ENCODE measurements at regions not wholly inside any gene's neighbourhood (a gene's known extent, or its start where the extent isn't known, plus 50 kb on each side); places are given as distances from the start of the nearest gene placed in this dataset.
"Not testable (repeated sequence)": the region's sequence is repeated elsewhere in the genome, so short reads cannot be mapped to it uniquely, and the experiment has no call there.

DNA sequence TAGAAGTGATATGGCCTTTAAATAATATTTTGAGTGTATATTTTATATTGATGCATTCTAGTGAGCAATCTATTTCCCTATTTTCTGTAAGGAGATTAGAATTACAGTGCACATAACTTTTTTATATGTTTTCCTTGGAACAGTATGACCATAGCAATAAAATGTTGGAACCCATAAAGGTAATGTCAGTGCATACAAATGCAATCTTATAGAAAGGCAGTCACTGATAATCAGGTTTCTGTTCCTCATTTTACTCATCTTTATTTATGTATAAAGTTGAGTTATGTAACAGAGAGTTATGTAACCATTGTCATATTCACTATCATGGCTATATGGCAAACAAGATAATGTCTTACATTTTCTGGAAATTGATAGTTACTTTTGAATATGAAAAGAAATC lies 179.9 kb upstream of the NETO1 start:
- no peak for DNase-seq

DNA sequence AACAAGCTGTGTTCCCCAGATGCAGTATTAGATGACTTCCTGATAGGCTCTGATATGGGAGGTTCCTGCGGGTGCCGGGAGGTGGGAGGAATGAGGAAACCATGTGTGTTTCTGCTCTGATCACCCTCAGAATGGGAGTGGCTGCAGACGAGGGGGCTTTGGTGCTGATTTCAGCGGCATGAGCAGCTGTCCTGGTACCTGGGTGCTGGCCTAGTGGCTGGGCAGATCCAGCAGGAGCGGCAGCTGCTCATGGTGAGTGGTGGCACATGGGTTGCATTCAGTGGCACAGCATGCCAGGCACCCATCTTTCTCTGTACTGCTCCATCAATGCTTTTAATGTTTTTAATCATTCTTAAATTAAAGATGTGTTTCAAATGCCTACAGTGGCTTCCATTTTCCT lies 177.2 kb upstream of the NETO1 start:
- no peak for DNase-seq

DNA sequence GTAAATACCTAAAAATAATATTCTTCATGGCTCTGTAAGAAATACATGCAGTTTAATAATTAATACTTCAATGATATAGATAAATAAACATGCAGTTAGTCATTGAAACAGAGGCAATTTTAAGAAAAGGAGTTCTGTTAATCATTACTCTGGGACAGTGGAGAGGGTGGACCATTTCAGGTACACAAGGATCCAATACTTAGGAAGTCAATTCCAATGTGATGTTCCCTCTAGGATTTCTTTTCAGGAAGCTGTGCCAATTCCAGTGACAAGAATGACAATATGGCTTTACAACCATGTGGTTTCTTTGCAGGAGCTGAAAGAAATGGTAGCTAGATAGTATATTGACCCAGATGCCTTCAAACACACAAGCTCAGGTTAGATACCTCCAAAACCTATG lies 175.8 kb upstream of the NETO1 start:
- peak in 1 of 3 experiments; percentile 79 for DNase-seq

DNA sequence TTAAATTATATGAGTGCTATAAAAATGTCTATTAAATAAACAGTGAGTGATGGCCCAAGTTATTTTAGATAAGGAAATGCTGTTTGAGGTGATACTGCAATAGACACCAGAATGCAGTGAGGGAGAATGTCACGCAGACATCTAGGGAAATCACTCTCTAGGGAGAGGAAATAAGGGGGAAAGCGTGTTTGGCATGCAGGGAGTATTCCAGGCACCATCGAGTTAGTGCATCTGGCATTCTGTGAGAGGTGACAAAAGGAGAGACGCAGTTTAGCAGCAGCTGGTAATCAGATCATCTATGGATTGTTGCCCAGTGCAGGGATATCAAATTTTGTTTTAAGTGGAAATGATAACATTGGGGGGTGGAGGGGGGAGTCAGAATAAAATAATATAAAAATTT lies 175.4 kb upstream of the NETO1 start:
- peak in 2 of 3 experiments; percentile 65 to 94 for DNase-seq

DNA sequence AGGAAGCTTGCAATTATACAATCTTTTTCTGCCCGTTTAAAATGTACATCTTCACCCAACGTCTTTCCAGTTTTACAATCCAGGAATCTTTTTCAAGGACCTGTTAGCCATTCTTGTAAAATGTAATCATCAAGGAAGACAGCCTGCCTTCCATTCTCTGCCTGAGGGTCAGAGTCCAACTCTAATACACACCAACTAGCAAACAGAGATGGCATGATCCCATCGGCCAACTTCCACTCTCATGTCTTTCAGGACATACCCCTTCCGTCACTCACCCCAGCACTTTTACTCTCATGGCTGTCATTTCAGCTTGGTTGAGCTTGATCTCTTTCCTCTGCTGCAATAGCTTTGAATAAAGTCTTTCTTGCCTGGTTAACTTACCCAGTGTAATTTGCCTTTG lies 172.5 kb upstream of the NETO1 start:
- no peak for DNase-seq

DNA sequence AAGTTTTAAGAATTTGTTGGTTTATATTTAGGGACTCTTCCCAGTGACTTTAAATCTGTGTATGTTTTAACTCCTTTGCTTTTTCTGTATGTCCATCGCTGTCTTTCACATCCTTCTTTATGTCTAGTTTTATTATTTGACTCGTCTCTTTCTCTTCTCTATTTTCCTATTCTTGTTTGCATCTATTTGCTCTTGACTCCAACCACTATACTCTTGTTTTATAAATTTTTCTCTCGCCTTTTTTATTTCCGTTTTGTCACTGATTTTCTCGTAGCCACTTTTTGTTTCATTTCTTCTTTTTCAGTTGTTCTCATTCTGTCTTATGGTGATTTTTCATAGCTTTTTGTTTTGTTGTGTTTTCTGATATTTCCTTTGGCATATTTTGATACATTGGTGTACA lies 170.5 kb upstream of the NETO1 start:
- DNase-seq = no peak

DNA sequence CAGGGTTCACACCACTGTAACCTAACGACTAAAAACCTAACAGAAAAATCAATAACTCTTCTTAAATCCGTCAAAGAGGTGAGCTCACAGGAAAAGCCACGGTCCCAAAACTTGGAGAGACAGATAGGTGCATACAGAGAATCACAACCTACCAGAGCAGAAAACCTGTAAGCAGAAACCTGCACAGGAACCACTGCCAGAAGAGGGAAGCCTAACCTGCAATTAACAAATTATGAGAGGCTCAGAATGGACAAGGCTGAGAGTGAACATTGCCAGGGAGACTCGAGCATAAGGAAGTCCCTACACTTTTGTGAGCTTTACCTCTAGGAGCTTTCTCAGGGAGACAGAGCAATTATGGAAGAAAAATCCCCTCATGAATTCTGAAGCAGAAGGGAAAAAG lies 156.2 kb upstream of the NETO1 start:
- peak in 2 of 3 experiments; percentile 64 to 91 for DNase-seq

DNA sequence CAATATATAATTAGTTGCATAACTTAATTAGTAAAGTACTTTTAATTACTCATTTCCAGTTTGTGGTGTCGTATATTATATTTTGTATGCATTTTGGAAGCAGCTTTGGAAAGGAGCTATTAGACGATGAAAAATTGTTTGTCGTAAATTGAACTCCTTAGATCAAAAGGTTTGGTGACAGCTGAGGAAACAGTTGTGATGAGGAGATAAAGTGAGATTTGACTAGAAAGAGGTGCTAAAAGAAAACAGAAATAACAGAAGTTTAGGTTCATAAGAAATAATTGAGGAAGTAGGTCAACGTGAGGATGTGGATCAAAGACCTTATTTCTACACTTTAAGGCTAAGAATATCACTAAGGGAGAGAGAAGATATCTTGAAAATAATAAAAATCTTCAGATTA lies 141.9 kb upstream of the NETO1 start:
- no peak for DNase-seq

DNA sequence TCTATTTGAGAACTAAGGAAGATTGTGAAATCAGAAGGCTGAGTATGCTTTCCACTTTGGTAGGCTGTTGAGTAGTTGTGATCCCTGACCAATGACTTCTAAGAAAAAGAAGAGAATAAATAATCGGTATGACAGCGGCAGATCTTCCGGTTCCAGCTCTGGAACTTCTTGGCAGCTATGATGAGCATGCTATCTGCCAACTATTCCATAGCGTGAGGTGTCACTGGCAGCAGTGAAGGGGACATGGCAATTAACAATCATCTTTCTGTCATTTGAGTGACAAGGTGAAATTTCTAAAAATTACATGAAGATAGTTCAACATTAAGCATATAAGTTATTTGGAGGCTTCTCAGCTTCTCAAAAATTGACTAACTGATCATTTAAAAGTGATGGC lies 140.1 kb upstream of the NETO1 start:
- DNase-seq = no peak

DNA sequence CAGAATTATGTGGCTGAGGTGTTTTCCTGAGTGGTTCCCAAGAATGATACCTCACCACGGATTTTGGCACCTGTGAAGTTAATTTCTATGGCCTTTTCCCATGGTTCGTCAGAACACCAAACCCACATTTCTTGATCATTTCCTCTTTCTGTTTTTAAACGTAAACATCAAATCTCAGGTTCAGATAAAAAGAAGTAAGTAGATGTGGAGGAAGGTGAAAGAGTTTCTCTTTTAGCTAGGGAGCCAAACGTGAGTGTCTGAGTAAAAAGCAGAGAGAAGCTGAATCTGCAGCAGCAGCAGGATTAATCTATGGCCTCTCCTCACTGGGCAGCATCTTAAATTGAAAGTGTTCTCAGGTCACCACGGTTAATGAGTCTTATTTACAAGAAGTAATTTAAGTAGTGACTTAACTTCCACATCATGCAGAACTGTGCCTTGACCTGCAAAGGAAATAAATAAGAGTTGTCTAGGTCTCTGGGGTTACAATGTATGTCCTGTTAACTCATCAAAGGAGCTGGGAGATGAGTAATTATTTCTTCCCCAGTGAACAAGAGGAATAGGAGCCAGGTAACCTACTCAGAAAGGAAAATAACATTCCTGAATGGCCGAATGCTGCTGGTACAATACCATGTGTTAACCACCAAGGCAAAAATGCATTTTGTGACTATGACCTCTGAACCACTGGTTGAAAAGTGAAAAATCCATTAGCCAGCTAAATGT lies 139.6 kb upstream of the NETO1 start:
- no peak for DNase-seq

DNA sequence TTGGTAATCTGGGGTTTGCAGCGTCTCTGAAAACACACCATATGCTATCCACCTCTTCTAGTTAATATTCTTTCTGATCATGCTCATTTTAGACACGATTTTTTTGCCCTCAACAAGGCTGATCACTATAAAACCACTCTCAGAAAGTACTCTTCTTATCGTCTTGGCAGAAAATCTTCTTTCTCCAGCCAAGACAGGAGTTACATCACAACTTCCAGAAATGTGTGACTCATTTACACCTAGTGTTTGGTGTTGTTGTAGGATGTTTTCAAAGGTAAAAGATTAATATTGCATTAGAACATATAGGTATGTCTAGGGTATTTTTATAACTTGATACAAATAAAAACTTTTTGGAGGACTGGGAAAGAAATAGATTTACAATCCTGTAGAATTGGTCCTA lies 138.5 kb upstream of the NETO1 start:
- no peak for DNase-seq

DNA sequence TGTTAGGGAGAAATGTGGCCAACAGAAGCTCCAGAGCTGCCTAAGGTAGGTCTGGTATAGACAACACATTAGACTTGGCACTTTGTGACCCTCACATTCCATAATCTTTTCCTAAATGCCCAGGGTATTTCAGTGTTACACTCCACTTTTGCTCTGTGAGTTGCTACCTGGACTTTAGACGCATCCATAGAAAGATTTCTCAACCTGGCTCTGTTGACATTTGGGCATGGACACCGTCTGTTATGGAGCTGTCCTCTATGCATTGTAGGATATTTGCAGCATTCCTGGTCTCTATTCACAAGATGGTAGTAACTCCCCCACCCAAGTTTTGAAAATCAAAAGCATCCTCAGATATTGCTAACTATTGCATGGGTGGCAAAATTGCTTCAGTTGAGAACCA lies 136.5 kb upstream of the NETO1 start:
- no peak for DNase-seq

DNA sequence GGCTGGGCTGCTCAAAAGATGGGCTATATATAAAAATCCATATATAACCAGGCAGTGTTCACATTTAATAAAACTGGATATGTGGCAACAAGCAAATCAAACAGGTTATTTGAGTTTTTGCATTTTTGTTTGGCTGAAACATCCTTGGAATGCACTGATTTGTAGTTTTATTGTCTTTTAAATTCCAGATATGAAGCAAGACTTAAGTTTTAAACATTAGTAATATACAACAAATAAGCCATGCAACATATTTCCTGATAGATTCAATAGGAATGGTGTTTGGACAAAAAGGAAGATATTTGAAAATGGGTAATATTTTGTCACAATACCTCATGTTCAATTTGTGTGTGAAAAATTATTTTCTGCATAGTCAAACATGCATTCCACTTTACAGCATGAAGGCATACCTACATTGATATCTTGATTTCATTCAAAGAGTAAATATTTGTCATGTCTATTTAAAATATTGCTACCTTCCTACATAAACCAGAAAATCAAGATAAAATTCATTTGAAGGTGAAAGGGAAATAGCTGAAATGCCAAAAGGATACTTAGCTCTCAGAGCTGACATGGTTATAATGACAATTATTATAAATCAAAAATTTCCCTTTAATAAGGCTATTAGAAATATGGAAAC lies 132.3 kb upstream of the NETO1 start:
- no peak for DNase-seq

DNA sequence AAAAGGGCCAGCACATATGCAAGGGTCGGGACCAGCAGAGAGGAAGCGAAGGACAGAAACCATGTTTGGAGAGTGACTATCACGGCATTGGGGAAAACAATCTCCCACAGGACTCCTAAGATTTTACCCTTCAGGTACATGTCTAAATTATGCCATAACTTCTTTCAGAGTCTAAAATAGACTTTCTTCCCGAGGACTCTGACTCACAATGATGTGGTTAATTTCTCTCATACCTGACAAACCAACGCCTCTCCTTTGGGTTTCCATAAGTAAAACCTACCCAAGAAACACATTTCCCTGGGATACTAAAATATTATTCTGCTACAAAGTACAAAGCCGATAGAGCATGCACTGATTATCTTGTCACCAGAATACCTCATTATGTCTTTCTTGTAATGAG lies 127.8 kb upstream of the NETO1 start:
- no peak for DNase-seq

DNA sequence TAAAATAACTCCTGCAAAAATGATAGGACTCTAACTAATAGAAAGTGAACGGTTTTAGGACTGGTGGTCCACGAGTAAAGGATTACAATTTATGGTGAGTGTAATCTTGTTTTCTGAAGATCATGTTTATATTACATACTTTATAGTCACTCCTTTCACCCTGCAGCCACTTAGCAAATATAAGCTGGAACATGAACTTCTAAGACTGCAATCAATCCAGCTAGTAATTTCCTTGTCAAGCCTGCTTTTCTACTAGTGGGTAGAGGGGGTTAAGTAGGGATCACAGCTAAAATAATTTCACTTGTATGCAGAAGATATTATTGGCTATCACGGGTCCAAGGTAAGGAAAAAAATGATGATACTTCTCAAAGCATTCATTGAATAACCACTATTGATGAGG lies 125.5 kb upstream of the NETO1 start:
- DNase-seq = peak in 1 of 3 experiments; percentile 68

DNA sequence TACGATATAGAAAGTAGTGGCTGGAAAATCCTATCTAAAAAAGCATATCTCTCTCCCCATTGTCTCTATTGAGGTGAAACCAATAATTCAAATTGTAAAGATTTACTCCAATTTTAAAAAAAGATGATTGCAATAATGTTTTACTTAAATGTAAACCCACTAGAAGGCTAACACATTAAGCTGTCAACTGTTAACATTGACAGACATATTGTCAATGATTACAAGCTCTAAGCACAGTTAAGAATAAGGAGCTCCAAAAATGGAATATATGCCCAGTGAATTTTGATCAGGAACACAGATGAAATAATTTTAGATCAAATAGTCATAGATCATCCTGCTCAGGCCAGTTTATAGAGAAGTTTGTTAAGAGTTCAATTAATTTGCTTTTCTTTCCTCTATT lies 123.6 kb upstream of the NETO1 start:
- no peak for DNase-seq

DNA sequence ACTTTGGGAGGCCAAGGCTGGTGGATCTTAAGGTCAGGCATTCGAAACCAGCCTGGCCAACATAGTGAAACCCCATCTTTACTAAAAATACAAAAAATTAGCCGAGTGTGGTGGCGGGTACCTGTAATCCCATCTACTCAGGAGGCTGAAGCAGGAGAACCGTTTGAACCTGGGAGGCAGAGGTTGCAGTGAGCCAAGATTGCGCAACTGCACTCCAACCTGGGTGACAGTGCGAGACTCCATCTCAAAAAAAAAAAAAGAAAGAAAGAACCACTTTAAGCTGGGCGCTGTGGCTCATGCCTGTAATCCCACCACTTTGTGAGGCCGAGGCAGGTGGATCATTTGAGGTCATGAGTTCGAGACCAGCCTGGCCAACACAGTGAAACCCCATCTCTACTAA lies 119.8 kb upstream of the NETO1 start:
- not testable (repeated sequence) for DNase-seq

DNA sequence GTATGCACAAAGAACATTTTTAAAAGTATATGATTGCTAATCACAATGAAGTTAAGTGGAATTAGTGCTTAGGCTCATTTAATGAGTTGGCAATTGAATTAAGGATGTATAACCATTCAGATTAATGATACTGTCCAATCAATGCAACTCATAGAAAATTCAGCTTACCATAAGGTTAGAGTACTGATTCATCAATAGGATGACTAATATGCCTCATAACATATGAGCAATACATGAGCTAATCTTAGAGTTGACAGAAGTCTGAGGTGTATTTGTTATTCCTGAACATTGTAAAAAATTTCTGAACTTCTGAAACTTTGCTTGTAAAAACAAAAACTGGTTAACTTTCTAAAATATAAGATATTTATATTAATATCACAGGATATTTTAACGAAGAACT lies 118.3 kb upstream of the NETO1 start:
- no peak for DNase-seq

DNA sequence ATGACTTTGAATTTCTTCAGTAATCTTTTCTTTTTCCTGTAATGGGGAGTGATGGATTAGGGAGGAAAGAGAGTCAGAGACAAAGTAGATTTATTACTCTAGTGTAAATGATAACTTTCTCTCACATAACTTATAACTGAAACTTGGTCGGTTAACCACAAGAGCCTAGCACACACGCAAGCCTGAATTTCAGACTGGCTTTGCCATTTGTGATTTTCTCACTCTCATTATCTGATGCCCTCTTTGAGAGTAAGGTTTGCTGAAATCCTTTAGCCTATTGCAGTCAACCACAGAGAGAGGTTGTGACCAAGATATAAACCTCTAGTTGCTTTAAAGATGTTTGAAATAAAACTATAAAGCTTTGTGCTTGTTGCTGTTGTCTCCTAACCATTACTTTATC lies 117.9 kb upstream of the NETO1 start:
- no peak for DNase-seq

DNA sequence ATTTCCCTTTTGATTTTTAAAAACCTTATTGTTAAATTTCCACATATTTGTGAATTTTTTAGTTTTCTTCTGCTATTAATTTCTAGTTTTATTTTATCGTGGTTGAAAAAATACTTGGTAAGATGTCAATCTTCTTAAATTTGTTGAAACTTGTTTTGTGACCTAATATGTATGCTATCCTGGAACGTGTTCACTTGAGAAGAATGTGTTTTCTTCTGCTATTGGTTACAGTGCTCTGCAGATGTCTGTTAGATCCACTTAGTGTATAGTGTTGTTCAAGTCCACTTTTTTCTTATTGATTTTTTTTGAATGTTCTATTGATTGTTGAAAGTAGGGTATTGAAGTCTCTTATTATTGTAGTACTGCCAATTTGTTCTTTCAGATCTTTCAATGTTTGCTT lies 116.5 kb upstream of the NETO1 start:
- no peak for DNase-seq

DNA sequence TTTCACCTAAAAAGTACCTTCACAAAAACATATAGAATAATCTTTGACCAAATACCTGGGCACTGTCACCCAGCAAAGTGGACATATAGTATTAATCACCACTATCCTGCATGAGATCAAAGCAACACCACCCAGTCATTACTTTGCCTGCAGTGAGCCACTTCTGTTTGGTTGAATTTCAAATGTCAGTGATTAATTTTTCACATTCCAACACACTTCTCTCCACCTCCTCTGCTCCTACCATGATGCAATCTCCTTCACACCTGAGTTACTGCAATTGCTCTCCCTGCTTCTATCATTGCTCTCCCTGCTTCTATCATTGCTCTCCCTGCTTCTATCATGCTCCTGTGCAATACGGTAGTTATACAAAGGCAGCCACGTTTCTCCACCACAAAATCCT lies 106.1 kb upstream of the NETO1 start:
- DNase-seq = no peak

DNA sequence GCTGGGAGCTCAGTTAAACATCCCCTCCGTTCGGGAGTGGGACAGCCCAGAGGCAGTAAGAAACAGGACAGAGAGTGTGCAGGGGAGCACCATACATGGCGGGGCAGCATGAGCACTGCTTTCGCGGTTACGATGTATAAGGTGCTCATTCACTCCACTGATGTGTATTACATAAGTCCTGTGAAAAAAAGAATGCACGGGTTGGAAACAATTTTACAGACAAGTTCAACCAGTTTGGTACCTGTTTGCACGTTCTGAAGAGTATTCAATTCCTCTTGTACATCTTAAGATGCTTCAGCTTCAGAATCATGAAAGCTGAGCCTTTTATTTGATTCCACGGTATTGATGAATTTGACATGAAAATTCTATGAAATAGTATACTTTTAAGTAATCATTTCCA lies 97.8 kb upstream of the NETO1 start:
- DNase-seq = no peak

DNA sequence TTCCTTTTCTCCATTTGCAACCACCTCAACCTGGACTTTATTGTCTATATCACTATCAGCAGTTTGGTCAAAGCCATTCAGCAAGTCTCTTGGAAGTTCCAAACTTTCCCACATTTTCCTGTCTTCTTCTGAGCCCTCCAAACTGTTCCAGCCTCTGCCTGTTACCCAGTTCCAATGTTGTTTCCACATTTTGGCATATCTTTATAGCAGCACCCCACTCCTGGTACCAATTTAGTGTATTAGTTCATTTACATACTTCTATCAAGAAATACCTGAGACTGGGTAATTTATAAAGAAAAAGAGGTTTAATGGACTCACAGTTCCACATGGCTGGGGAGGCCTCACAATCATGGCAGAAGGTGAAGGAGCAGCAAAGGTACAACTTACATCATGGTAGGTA lies 90.4 kb upstream of the NETO1 start:
- not testable (repeated sequence) for DNase-seq

DNA sequence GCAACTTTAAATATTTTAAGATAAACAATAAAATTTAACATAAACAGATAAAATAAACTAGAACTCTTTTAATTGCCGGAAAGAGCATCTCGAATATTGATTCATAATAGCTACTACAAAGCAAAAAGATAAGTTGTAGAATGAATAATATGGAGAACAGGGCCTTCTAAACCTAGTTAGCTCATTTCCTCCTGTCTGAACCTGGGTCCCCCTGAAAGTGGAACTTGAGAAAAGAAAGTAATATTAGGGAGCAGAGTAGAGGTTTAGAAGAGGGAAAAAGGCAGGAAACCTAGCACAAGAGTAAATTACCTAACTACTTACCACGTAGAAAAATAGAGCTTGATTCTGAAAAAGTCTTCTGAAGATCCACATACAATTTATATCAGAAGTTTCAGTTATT lies 80.7 kb upstream of the NETO1 start:
- DNase-seq = no peak

DNA sequence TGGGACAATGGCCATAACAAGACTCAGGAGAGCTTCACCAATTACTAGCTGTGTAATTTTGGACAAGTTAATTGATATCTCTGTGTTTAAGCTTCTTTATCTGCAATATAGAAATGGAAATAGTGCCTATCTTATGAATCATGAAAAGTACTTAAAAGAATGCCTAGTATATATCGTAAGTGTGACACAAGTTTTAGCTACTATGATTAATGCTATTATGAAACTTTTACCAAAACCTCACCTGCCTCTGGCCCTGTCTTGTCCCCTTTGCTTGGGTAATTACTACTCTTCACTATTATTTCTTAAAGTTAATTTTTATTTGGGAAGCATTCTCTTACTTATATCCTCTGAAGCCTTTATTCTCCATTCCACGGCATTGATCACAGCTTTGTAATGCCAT lies 75.0 kb upstream of the NETO1 start:
- no peak for DNase-seq
